Mucosa of descending colon (tissue), 3 donors: ENCODE measurements at regions not wholly inside any gene's neighbourhood (a gene's known extent, or its start where the extent isn't known, plus 50 kb on each side); places are given as distances from the start of the nearest gene placed in this dataset.

Source experiments
- ATAC-seq: fragments of 200-7000 bp; cut with Tn5 transposase; one replicate; pipeline ENCODE4 v1.9.1; 2020; ENCODE audit warnings: mild to moderate bottlenecking, moderate library complexity
- DNase-seq, 3 donors: peaks; one replicate each; pipeline ENCODE4 v3.0.0-alpha.2; 2020
- H3K36me3 ChIP-seq: fragments of 200-600 bp; one replicate; pipeline ENCODE4 v1.8.0; 2021; ENCODE audit warnings: low read depth, mild to moderate bottlenecking
- H3K4me1 ChIP-seq: fragments of 200-600 bp; one replicate; pipeline ENCODE4 v1.8.0; 2021; ENCODE audit warnings: low read depth, mild to moderate bottlenecking
- H3K4me3 ChIP-seq: fragments of 200-600 bp; one replicate; pipeline ENCODE4 v1.8.0; 2021; ENCODE audit warnings: mild to moderate bottlenecking
- H3K9me3 ChIP-seq: fragments of 200-600 bp; one replicate; pipeline ENCODE4 v1.8.0; 2021; ENCODE audit warnings: mild to moderate bottlenecking
- CTCF ChIP-seq: fragments of 200-600 bp; IDR thresholded peaks from one replicate; pipeline ENCODE4 v1.8.0; 2022; ENCODE audit warnings: antibody characterized with exemption, mild to moderate bottlenecking
- intact Hi-C, 2 donors: fragments of 100-400 bp; cut with DNase I in 1 of 2; cut with micrococcal nuclease in 1 of 2; formaldehyde crosslinking; loops; one replicate each; pipeline versions ENCODE4 v1.11.0 to v1.11.1; 2022; cut with DNase I, micrococcal nuclease
- donor health status: DM: no; HTN: no; CAD: no; lungs with moderate emphysema.
- donor health status: DM: no; HTN: no; CAD: no.
- donor health status: DM: no; HTN: yes; CAD: no.

GRCh38 chr20:50317116-50317515, 126.5 kb downstream of the CEBPB start:
- intact Hi-C loops, result no loop called here
- H3K9me3 ChIP-seq, result no peaks in the 10 kb centered on the region
- no peak for TF ChIP-seq CTCF
- no peak overlapping the region for H3K4me3 ChIP-seq
- no peaks in the 10 kb centered on the region for H3K36me3 ChIP-seq
- ATAC-seq (no peak), DNase-seq (no peak)
- peaks cover 5% of the 10 kb centered on the region for H3K4me1 ChIP-seq

- DNase-seq, result no peak
Measured at GRCh38 chr20:50317609-50318008, 127.0 kb downstream of the CEBPB start.

GRCh38 chr20:50318710-50319109, 128.1 kb downstream of the CEBPB start:
- intact Hi-C loops, result no loop called here
- no peak for TF ChIP-seq CTCF
- Histone ChIP-seq H3K4me1 (peaks cover 5% of the 10 kb centered on the region), H3K9me3 (no peaks in the 10 kb centered on the region), H3K36me3 (no peaks in the 10 kb centered on the region), H3K4me3 (no peak overlapping the region)
- no peak for DNase-seq
- ATAC-seq, result no peak

More at GRCh38 chr20:50317609-50318008, 127.0 kb downstream of the CEBPB start:
- TF ChIP-seq CTCF, result no peak
- Histone ChIP-seq H3K36me3 (no peaks in the 10 kb centered on the region), H3K9me3 (no peaks in the 10 kb centered on the region), H3K4me1 (peaks cover 5% of the 10 kb centered on the region), H3K4me3 (no peak overlapping the region)
- no peak for ATAC-seq
- intact Hi-C loops, result no loop called here

GRCh38 chr20:50320005-50320900, 129.6 kb downstream of the CEBPB start:
- Histone ChIP-seq H3K4me1 (peaks cover 5% of the 10 kb centered on the region), H3K4me3 (no peak overlapping the region), H3K36me3 (no peaks in the 10 kb centered on the region), H3K9me3 (no peaks in the 10 kb centered on the region)
- ATAC-seq (no peak), DNase-seq (no peak)
- no peak for TF ChIP-seq CTCF
- intact Hi-C loops, result no loop called here

GRCh38 chr20:50320901-50321796, 130.5 kb downstream of the CEBPB start:
- H3K9me3 ChIP-seq, result no peaks in the 10 kb centered on the region
- H3K36me3 ChIP-seq, result no peaks in the 10 kb centered on the region
- intact Hi-C loops, result no loop called here
- ATAC-seq (peak; percentile 96), DNase-seq (peak; percentile 75 to 90 (median 85))
- H3K4me3 ChIP-seq, result no peak overlapping the region
- TF ChIP-seq CTCF, result no peak
- peaks cover 5% of the 10 kb centered on the region for H3K4me1 ChIP-seq
